ENCODE measurements at regions not wholly inside any gene's neighbourhood (a gene's known extent, or its start where the extent isn't known, plus 50 kb on each side); places are given as distances from the start of the nearest gene placed in this dataset.

DNA sequence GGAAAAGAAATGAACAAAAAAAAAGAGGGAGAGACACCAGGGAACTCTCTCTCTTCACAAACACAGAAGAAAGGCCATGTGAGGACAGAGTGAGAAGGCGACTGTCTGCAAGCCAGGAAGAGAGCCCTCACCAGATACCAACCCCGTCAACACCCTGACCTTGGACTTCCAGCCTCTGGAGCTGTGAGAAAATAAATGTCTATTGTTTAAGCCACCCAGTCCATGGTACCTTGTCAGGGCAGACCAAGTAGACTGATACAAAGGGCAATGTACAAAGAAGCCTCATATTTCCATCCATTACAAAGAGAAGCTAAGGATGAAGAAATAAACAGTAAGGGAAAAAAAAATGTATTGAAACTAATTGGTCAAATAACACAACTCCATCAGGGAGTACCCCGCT lies 146.6 kb downstream of the ZNF281 start:
- no peak overlapping the region for H3K4me3 ChIP-seq (replicated peaks; ENCODE audit: insufficient read depth, low read length)
- TF ChIP-seq, protein P1, sequence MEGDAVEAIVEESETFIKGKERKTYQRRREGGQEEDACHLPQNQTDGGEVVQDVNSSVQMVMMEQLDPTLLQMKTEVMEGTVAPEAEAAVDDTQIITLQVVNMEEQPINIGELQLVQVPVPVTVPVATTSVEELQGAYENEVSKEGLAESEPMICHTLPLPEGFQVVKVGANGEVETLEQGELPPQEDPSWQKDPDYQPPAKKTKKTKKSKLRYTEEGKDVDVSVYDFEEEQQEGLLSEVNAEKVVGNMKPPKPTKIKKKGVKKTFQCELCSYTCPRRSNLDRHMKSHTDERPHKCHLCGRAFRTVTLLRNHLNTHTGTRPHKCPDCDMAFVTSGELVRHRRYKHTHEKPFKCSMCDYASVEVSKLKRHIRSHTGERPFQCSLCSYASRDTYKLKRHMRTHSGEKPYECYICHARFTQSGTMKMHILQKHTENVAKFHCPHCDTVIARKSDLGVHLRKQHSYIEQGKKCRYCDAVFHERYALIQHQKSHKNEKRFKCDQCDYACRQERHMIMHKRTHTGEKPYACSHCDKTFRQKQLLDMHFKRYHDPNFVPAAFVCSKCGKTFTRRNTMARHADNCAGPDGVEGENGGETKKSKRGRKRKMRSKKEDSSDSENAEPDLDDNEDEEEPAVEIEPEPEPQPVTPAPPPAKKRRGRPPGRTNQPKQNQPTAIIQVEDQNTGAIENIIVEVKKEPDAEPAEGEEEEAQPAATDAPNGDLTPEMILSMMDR (IDR thresholded peaks at IDR 0.05; ENCODE audit: insufficient read depth, low read length) = no peak
- TF ChIP-seq POLR2AphosphoS5 (IDR thresholded peaks at IDR 0.05; ENCODE audit: low read depth) (no peak), GABPA (IDR thresholded peaks at IDR 0.05; ENCODE audit: low read depth) (no peak), SPI1 (IDR thresholded peaks at IDR 0.05; ENCODE audit: borderline replicate concordance, low read depth) (no peak)
- TF ChIP-seq, protein P2, sequence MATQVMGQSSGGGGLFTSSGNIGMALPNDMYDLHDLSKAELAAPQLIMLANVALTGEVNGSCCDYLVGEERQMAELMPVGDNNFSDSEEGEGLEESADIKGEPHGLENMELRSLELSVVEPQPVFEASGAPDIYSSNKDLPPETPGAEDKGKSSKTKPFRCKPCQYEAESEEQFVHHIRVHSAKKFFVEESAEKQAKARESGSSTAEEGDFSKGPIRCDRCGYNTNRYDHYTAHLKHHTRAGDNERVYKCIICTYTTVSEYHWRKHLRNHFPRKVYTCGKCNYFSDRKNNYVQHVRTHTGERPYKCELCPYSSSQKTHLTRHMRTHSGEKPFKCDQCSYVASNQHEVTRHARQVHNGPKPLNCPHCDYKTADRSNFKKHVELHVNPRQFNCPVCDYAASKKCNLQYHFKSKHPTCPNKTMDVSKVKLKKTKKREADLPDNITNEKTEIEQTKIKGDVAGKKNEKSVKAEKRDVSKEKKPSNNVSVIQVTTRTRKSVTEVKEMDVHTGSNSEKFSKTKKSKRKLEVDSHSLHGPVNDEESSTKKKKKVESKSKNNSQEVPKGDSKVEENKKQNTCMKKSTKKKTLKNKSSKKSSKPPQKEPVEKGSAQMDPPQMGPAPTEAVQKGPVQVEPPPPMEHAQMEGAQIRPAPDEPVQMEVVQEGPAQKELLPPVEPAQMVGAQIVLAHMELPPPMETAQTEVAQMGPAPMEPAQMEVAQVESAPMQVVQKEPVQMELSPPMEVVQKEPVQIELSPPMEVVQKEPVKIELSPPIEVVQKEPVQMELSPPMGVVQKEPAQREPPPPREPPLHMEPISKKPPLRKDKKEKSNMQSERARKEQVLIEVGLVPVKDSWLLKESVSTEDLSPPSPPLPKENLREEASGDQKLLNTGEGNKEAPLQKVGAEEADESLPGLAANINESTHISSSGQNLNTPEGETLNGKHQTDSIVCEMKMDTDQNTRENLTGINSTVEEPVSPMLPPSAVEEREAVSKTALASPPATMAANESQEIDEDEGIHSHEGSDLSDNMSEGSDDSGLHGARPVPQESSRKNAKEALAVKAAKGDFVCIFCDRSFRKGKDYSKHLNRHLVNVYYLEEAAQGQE (IDR thresholded peaks at IDR 0.05; ENCODE audit: insufficient replicate concordance, low read depth) = no peak
- no peaks in the 10 kb centered on the region for H3K27me3 ChIP-seq (ENCODE audit: insufficient read depth, poor library complexity, severe bottlenecking)
- H3K27ac ChIP-seq (replicated peaks) = no peak overlapping the region
- no peak for DNase-seq (ENCODE audit: low read depth in 1 of 2, low spot score in 1 of 2)

DNA sequence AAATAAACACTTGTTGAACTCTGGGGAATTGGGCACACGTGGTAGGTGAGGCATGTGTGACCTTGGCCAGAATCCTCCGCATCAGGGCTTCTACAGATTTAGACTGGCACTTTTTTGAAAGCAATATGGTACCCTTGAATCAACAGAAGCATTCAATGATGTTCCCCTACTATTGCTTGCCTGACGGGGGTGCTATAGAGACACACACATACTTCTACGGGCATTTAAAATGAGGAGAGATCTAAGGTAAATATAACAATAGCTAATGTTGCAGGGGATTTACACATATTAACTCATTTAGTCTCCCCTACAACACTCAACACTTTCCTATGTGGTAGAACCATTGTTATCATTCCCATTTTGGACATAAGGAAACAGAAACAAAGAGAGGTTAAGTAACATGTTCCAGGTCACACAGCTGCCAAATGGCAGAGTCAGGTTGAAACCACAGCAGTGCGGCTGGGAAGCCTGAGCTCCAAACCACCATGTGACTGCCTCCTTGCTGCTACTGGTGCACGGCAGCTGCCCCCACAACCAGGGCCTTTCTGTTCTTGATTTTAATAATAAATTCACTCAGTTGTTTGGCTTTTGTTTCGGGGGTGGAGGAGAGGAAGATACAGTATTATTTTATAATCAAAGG lies 147.4 kb downstream of the ZNF281 start:
- H3K27ac ChIP-seq (replicated peaks) = no peak overlapping the region
- DNase-seq (ENCODE audit: low read depth in 1 of 2, low spot score in 1 of 2) = no peak
- TF ChIP-seq GABPA (IDR thresholded peaks at IDR 0.05; ENCODE audit: low read depth) (no peak), POLR2AphosphoS5 (IDR thresholded peaks at IDR 0.05; ENCODE audit: low read depth) (no peak), SPI1 (IDR thresholded peaks at IDR 0.05; ENCODE audit: borderline replicate concordance, low read depth) (no peak)
- TF ChIP-seq, protein P2 (IDR thresholded peaks at IDR 0.05; ENCODE audit: insufficient replicate concordance, low read depth) = no peak
- TF ChIP-seq, protein P1 (IDR thresholded peaks at IDR 0.05; ENCODE audit: insufficient read depth, low read length) = no peak
- H3K27me3 ChIP-seq (ENCODE audit: insufficient read depth, poor library complexity, severe bottlenecking) = no peaks in the 10 kb centered on the region
- no peak overlapping the region for H3K4me3 ChIP-seq (replicated peaks; ENCODE audit: insufficient read depth, low read length)

DNA sequence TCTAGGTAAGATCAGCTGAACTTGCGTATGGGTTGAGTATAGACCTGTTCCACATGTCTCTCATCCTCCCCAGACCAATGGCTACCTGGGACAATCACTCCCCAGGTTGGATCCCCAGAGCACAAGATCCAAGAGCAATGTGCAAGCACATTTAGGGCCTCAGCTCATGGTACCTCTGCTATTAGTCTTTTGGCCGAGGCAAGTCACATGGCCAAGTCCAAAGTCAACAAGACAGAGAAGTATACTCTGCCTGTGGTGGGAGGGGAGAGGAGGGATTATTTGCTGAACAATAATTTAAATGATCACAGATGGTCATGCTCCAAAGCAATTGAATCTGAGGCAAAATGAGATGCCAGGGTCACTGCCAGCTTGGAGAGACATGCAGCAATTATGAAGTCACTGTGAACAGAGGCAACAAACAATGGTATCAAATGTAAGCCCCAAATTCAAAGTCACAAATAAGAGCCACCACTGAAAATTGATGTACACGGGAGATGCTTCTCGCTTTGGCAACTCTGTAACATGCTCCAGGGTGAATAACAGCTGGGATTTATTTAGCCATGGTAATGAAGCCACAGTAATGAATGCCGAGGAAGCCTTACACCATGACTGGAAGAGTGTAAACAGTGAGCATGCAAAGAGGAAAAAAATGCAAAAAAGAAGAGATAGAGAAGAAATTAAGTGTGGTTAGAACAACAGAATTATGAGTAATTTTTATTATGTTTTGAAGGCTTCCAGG lies 149.1 kb downstream of the ZNF281 start:
- H3K4me3 ChIP-seq (replicated peaks; ENCODE audit: insufficient read depth, low read length) = no peak overlapping the region
- no peak overlapping the region for H3K27ac ChIP-seq (replicated peaks)
- DNase-seq (ENCODE audit: low read depth in 1 of 2, low spot score in 1 of 2) = no peak
- no peak for TF ChIP-seq GABPA (IDR thresholded peaks at IDR 0.05; ENCODE audit: low read depth)
- TF ChIP-seq, protein P2 (IDR thresholded peaks at IDR 0.05; ENCODE audit: insufficient replicate concordance, low read depth) = no peak
- no peaks in the 10 kb centered on the region for H3K27me3 ChIP-seq (ENCODE audit: insufficient read depth, poor library complexity, severe bottlenecking)
